GM12872 (cell line): ENCODE measurements at regions not wholly inside any gene's neighbourhood (a gene's known extent, or its start where the extent isn't known, plus 50 kb on each side); places are given as distances from the start of the nearest gene placed in this dataset.

Source experiments
- CTCF ChIP-seq: IDR thresholded peaks from 3 replicates; pipeline ENCODE4 v1.5.1; 2011; ENCODE audit warnings: low read depth, mild to moderate bottlenecking, low read length, moderate library complexity; ENCODE audit not compliant: insufficient read depth

DNA sequence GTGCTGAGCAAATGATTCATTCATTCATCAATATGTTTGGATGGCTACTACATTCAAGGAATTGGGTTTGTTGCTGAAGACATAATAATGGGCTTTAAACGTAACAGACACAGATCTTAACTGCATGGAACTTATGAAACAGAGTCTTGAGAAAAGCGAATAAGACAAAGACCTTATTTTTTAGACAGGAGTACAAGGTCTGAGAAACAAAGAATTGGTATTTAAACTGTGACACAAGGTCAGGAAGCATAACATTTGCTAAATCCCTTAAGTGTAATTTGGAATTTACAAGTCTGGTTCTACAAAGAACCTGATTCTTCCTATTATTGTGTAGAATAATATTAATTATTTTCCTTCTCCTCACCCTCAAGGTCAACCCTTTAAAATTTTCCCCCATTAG lies 565.4 kb upstream of the RGS18 start:
- no peak for TF ChIP-seq CTCF

DNA sequence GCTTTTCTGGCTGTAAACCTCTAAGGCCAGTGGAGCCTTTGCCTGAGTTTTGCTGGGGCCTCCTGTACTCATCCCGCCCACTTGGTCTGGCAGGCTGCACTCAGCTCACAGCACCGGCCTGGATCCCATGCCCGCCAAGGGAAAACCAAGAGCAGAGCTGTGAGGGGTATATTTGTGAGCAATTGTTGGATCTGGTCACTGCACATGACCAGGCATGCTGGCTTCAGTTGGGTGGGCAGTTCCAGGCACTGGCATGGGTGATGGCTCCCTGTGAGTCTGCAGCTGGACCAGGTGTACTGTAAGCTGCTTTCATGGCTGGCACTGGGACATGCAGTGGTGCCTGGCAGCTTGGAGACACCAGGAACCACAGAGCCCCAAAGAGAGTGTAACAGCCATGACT lies 563.1 kb upstream of the RGS18 start:
- no peak for TF ChIP-seq CTCF

GRCh38 chr1:191608367-191608766 lies 549.9 kb upstream of the RGS18 start:
- TF ChIP-seq CTCF = no peak

DNA sequence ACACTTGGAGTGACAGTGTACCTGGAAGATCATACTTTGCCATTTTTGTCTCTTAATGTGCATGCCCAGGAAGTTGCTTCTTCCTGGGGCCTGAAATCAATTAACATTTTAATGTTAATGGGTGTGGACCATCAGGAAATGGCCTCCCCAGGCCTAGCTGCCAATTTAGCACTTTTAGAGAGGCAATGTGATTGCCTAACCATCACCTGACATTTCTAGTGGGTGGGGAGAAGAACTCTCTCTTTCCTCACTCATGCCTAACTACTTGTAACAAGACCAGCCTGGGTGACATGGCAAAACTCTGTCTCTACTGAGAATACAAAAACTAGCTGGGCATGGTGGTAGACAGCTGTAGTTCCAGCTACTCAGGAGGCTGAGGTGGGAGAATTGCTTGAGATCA lies 549.0 kb upstream of the RGS18 start:
- no peak for TF ChIP-seq CTCF

GRCh38 chr1:191615101-191615821 lies 543.0 kb upstream of the RGS18 start:
- TF ChIP-seq CTCF = no peak

DNA sequence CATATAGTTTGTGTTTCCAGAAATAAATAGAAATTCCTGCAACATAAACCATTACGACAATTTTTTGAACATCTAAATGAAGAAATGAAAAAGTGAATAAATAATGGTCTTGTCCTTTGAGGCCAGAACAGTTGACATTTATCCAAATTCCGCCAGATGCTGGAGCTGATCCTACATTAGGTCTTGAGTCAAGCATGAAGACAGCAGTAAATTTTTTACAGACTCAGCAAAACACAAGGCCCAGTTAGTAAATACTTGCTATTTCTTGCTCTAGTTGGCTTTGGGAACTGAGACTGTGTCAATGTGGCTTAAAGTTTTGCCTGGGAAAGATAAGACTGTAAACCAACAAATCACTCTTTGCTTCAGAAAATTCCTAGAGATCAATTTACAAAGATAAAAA lies 540.1 kb upstream of the RGS18 start:
- TF ChIP-seq CTCF = no peak

DNA sequence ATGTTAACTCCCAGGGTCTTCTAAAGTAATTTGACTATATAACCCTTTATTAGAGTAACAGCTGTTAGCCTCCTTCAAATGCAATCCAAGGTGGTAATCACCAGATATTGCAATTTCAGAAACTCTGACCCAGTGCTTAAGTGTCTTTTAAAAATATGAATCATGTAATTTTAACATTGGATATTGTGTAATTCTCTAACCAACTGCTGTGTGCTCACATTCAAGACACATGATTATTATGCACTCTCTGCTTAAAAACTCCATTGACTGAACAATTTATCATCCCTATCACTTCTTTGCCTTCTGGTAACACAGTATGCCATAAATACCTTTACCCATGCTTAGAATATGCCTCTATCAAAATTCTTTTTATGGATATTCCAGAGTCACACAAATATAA lies 537.4 kb upstream of the RGS18 start:
- TF ChIP-seq CTCF = no peak

- TF ChIP-seq CTCF = no peak
These were observed 534.2 kb upstream of the RGS18 start for GRCh38 chr1:191624044-191624443.
